ENCODE measurements at regions not wholly inside any gene's neighbourhood (a gene's known extent, or its start where the extent isn't known, plus 50 kb on each side); places are given as distances from the start of the nearest gene placed in this dataset.
"Not testable (repeated sequence)": the region's sequence is repeated elsewhere in the genome, so short reads cannot be mapped to it uniquely, and the experiment has no call there.

DNA sequence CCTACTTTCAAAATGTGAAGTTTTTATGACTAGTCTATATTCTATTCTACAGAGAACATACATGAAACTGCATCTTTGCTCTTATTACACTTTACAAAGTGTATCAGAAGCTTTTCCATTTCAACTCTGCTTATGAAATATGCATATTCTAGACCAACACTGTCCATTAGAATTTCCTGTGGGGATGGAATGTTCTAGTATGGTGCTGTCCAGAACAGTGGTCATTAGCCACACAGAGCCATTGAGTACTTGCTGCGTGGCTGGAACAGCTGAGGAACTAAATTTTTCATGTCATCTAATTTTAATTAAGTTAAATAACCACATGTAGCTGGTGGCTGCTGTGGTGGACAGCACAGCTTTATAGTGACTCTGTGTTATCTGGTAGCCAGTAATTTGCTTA lies 105.9 kb upstream of the PDE10A start:
- DNase-seq = no peak

DNA sequence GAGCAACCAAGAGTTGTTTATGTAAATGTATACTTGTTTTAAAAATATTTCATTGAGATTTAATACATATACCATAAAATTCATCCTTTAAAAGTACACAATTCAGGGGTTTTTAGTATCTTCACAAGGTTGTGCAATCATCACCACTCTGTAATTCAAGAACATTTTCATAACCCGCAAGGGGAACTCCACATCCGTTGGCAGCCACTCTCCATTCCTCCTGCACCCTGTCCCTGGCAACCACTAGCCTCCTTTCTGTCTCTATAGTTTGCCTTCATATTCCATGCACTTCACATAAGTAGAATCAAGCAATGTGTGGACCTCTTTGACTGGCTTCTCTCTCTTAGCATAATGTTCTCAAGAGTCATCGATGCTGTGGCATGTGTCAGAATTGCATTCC lies 104.2 kb upstream of the PDE10A start:
- DNase-seq = no peak

DNA sequence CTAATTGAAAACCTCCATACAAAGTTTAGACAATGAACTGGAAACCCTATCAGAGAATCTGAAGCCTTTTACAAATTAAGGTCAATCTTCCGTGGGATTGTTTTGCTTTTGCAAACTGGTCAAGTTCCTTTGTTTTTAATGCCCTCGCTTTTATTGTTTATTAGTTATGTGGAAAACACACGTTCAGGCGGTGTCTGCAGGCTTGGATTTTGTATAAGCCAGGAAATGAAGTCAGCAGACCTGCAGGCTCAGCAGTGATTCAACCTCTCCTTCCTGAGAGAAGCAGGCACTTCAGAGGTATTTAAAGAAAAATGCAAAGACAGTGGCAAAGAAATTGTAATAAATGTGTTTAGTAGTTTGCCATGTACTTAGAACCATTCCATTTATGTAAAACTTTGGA lies 103.4 kb upstream of the PDE10A start:
- DNase-seq = no peak

DNA sequence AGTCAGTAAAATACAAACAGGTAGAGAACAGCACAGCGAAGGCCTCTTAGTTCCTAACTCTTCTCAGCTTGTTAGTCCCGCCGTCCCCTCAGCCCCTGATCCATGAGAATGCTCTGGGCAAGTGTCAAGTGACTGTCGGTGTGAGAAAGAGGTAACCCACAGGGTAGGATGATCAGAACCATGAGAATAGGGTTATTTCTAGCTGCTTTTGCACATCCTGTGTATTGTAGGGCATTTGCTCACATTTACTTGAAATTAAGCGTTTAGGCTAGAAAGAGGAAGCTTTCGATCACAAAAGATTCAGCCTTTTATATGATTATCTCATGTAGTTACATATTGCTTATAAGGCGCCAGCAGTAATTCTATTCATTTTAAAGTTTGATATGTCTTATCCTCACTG lies 103.0 kb upstream of the PDE10A start:
- no peak for DNase-seq

DNA sequence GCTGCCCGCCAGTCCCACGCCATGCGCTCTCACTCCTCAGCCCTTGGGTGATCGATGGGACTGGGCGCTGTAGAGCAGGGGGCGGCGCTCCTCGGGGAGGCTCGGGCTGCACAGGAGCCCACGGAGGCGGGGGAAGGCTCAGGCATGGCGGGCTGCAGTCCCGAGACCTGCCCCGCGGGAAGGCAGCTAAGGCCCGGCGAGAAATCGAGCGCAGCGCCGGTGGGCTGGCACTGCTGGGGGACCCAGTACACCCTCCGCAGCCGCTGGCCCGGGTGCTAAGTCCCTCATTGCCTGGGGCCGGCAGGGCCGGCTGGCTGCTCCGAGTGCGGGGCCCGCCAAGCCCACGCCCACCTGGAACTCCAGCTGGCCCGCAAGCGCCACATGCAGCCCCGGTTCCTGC lies 102.2 kb upstream of the PDE10A start:
- DNase-seq = not testable (repeated sequence)

DNA sequence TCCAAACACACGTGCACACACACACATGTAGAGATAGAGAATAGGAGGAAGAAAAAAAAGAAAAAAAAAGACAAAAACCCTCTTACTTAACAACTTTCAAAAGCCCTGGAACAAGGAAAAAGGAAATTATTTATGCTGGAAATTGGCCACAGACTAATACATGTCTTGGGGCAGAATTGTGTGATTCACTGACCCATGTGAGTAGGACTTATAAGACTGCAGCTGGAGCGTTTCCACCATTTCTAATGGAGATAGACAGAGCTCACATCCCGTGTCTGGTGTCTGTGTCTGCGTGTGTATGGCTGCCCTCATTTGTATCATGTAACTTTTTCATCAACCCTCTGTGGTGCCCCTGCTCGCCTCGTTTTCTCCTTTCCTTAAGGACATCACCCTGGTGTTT lies 99.8 kb upstream of the PDE10A start:
- no peak for DNase-seq

DNA sequence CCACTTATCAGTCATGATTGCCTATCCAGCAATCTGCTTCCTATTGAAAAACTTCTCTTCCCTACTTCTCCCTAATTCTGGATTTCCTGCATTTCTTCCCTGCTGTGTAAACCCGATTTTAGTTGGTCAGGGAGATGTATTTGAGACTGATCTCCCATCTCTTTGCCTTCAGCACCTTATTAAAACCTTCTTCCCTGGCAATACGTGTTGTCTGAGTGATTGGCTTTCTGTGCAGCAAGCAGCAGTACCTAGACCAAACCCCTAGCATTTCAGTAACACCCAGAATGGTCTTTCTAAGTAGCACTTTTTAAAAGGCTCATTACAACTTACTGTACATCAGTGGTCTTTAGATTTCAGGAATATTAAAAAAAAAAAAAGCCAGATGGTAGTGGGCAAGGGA lies 99.1 kb upstream of the PDE10A start:
- no peak for DNase-seq

DNA sequence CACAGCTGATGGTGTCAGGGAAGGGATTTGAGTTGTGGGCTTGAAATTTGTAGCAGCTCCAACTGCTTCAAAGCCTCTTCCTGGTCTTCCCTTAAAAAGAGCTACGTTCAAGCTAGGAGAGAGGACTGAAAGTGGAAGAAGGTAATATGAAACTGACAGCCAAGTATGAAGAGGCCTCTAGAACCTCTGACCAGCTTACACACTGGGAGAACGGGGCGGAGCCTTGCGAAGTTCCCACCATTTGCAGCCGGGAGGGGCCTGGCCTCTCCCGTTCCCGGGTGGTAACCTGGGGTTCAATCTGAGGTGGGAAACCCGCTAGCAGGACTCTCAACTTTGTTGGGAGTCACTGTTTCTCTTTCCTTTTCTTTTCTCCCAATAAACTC lies 97.8 kb upstream of the PDE10A start:
- no peak for DNase-seq

DNA sequence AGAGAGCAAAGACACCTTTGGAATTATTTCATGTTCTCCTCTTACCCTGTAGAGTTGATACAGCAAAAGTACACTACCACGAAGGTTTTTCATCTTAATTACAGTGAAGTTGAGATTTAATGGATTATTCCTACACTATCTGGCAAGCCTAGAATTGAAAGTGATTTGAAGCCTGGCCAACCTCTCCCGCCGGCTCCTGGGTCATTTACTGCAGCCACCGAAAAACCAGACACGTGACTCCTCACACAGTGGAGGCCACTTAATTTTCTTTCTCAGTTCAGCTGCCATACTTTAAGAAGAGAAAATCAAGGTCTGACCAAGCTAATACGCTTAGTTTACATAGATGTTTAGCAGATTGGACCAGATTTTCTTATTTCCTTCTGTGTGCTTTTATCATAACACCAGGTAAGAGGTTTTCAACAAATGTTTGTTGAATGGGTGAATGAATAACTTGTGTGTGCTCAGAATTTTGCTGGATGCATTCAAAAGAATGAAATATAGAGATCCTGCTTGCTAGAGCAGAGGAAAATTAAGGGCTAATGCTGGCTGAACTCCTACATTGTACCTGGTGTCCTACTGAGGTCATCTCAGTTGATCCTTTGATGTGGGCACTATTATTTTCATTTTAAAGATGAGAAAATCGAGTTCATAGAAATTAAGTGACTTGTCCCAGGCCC lies 97.2 kb upstream of the PDE10A start:
- DNase-seq = no peak

DNA sequence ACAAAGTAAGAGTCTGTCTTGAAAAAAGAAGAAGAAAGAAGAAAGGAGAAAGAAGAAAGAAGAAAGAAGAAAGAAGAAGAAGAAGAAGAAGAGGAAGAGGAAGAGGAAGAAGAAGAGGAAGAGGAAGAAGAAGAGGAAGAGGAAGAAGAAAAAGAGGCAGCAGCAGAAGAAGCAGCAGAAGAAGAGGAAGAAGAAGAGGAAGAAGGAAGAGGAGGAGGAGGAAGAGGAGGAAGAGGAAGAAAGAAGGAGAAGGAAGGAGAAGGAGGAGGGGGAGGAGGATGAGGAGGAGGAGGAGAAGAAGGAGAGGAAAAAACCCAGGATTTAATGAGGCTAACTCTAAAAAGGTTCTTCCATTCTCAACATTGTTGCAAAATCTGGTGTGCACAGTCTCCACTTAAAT lies 95.4 kb upstream of the PDE10A start:
- no peak for DNase-seq

DNA sequence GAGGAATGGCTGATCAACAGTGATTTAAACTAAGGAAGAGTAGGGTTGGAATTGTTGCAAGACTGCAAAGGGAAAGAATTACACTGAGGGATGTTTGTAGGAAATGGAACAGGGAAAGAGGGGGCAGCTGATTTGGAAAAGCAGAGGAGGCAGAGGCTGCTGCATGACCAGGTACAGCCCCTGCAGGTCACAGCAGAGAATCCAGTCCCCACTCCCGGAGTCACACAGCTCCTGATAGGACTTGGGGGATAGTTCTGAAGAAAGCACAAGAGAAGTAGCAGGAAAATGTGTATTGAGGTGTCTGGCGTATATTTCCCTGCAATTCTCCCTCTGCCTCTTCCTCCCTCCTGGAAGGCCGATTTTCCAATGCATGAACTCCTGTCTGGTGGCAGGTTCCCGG lies 92.5 kb upstream of the PDE10A start:
- DNase-seq = no peak

DNA sequence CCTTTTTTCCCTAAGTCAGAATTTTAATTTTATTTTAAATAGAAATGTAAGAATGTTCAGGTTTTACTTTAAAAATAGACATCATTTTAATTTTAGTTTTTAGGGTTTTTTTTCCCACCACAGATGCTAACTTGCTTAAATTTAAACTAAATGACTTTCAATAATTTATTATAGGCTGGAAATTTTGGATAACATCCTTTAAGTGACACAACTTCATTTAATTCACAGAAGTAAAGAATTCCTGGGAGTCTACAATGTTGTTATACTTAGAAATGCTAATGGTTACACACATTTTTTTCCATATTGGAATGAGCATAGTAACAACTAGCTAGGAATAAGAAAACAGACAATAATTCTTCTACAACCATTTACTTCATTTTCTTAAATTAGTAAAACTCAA lies 90.5 kb upstream of the PDE10A start:
- no peak for DNase-seq

DNA sequence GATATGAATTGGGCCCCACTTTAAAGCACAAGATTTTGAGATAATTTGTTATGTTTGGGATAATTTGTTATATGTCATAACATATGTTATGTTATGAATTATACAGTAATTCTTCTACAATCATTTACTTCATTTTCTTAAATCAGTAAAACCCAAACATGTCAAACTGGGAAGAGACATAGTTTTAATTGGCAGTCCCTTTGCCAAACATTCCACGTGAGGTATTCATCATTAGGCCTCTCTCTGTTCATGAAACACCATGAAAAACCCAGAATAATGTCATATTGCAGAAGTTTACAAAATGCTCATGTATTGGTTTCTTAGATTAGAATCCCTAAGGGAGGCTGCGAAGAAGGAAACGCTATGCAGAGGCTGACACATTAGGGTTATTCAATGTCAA lies 89.4 kb upstream of the PDE10A start:
- no peak for DNase-seq

DNA sequence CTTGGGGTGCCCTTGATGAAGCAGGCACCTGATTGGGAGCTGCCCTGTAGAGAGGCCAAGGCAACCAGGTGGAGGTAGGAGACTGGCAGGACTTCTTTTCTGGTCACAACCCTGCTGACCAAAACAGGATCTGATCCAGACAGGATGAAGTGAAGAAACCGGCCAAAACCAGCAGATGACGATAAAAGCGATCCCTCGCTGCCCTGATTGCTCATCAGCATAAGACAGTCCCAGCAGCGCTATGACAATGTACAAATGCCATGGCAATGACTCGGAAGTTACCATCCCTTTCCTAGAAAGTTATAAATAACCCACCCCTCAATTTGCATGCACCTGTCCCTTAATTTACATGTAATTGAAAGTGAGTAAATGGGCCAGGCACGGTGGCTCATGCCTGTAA lies 88.4 kb upstream of the PDE10A start:
- DNase-seq = no peak

DNA sequence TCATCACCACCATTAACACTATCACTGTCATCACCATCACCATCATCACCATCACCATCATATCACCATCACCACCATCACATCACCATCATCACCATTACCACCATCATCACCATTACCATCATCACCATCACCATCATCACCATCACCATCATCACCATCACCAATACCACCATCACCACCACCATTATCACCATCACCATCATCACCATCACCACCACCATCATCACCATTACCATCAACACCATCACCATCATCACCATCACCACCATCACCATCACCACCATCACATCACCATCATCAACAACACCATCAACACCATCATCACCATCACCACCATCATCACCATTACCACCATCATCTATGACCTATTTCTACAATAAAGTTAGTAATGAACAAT lies 86.1 kb upstream of the PDE10A start:
- no peak for DNase-seq

DNA sequence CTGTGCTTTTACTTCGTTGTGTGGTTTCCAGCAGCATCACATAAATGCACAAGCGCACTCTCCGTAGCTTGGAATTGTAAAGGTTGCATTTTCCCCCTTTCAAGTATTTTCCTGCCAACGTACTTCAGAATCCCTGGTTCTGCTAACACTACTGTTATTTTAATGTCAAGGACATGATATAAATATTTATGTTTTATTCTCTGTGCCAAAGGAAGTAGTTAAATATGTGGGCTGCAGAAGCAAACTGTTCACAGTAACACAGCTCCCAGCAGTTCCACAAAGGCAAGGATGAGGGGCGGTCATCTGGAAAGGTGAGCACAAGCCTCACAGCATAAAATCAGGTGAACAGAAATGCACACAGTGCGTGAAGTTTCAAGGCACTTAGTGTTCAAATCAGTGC lies 85.3 kb upstream of the PDE10A start:
- no peak for DNase-seq

DNA sequence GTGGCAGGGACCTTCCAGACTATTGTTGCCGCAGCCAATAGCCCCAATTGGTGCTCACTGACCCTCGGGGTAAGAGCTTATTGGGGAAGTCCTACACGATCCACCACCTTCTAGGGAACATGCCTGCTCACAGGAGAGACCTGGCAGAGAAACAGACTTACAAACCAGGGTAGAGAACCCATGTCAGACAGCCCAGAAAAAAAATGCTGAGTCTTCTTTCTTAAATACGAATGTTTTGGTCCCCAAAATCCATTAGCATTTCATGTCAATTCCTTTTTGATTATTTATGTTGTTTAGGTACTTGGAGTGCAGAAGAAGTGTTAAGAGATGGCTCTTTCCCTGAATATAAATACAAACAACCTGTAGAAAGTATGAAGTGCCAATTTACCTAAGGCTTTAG lies 84.9 kb upstream of the PDE10A start:
- no peak for DNase-seq

DNA sequence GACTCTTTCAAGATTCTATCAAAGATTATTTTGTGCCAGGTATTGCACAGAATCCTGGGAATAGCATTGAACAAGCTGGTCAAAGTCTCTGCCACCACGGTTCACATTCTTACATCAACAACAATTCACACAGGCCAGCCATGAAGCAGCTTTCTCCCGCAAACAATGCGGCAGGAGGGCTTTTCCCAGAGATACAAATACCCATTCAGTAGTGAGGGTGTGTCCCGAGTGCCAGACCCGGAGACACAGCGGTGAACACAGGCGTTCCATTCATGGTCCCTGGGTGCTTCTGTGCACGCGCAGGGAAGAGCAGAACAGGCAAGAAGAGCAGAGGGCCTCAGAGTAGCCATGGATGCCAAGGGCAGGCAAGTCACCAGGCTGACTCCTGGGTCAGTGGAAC lies 83.3 kb upstream of the PDE10A start:
- DNase-seq = no peak

DNA sequence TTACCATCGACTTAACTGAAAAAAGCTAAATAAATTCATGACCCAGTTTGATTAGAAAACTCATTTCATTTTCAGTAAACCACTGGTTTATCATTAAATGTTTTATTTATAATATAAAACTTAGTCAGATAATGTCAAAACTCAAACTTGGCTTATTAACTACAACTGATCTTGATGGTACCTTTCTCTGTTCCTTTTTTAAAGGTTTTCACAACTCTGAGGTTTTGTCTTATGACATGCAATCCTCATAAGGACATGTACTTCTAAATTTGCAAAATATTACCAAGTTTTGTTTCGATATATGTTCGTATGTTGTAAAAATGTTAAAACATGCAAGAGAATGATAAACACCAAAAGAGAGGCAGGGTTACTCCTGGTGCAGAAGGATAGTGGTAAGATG lies 82.5 kb upstream of the PDE10A start:
- no peak for DNase-seq

DNA sequence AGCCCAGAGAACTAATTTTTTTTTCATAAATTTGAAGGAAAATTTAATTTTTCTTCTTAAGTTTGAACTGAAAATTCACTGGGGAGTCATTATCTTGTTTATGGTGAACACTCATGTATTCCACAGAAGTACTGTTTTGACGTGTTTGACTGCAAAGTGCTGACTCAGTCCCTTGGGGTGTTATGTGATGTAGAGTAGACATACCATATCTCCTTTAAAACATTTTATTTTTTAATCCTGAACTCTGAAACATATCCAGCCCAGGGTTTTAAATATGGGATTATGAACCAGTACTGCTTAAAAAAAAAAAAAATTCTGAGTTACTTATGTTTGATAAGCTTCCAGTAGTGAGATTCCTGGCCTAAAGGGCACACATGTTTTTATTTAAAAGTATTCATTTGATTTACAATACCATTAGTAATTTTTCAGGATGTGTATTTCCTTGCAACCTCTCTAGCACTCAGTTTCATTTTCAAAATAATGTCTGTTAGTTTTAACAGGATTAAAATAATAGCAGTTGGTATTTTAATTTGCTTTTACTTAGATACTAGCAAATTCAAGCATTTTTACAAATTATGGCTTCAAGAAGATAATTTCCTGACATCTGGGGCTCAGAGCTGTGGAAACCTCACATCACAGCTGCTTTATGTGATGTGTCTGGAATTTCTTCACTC lies 81.7 kb upstream of the PDE10A start:
- no peak for DNase-seq

DNA sequence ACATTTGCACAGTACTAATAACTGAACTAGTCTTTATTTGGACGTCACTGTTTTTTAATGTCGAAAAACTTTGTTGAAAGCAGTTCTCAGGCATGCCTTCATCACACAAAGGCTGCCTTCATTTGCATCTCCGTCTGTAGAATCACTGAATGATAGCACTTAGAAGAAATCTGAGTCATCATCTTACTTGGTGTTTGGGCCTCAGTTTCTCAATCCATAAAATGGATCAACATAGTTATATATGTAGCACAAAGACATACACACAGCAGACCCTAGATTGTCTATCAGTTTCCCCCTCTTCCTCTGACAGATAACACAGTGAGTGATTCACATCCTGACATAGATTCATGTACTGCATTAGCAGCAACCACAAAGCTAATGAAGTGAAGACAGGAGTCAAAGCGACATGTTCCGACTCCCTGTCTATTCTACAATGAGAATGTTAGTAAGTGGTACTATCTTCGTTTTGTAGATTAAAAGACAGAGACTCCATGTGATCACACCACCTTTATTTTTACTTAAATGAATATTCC lies 80.4 kb upstream of the PDE10A start:
- DNase-seq = no peak

DNA sequence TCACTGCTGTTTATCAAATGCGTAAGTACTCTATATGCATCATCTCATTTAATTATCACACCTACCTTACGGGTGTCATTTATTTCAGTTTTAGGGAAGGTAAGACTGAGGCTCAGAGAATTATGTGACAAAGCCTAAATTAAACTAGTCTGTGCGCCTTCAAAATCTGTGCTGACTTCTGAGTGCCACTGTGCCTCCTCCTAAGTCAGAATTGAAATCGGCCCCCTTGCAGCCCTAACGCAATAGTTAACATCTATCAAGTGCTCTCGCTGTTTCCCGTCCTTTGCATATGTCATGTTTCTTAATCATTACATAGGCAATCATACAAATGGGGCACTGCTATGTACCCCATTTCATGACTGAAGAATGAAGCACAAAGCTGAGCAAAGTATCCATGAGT lies 79.0 kb upstream of the PDE10A start:
- no peak for DNase-seq

DNA sequence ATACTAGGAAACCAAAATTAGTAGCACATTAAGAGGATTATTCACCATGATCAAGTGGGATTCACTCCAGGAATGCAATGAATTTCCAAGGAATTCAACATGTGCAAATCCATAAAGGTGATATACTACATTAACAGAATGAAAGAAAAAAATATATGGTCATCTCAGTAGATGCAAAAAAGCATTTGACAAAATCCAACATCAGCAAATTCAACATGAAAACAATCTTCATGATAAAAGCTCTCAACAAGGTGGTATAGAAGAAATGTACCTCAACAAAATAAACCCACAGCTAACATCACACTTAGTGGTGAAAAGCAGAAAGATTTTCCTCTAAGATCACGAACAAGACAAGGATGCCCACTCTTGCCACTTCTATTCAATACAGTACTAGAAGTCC lies 74.4 kb upstream of the PDE10A start:
- DNase-seq = no peak

DNA sequence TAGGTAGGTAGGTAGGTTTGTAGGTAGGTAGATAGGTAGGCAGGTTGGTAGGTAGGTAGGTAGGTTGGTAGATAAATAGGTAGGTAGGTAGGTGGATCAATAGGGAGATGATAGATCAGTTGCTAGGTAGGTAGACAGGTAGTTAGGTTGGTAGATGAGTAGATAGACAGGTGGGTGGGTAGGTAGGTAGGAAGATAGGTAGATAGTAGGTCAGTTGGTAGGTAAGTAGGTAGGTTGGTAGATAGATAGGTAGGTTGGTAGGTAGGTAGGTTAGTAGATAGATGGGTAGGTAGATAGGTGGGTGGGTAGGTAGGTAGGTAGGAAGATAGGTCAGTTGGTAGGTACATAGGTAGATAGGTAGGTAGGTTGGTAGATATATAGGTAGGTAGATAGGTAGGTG lies 72.0 kb upstream of the PDE10A start:
- DNase-seq = no peak

DNA sequence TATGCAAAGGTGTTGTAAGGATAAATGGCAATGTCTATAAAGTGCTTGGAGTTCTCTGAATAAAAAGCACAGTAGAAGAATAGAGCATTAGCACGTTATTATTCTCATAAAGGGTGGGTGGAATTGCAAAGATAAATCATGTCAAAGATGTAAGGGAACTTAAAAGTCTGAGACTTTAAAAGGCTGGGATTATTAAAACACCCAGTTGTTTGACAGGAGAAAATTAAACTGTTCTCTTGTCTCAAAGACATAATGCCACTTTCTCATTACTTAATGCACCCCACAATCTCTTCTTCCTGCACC lies 70.4 kb upstream of the PDE10A start:
- no peak for DNase-seq
